ENCODE measurements at regions not wholly inside any gene's neighbourhood (a gene's known extent, or its start where the extent isn't known, plus 50 kb on each side); places are given as distances from the start of the nearest gene placed in this dataset.
A peak's percentile ranks its signal among the peaks of the same experiment; 100 is the strongest.
"Not testable (repeated sequence)": the region's sequence is repeated elsewhere in the genome, so short reads cannot be mapped to it uniquely, and the experiment has no call there.

DNA sequence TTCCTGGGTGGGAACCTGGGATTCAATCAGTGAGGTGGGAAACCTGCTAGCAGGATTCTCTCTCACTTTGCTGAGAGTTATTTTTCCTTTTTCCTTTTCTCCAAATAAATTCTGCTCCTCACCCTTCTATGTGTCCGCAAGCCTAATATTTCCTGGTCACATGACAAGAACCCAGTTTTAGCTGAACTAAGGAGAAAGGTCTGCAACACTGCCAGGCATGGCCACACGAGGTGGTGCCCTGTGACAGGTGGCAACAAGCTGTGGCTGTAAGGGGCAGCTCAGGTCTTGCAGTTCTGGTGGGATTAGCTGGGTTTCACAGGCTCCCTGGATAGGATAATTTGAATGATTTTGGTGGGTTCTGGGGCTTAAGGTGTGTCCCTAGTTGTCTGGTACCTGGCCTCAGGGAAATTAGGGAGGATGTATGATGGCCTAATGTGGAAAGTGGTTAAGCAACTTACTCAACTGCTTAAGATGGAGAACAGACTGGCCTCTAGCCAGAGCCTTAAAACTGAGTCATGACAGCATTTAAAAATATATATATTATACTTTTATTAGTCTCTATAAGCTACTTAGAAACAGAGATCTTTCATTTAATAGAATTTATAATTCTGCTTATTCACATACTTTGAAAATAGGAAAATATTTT is 215.0 kb downstream of the IL15 start:
- DNase-seq (ENCODE audit: low read depth): peak; percentile 64

DNA sequence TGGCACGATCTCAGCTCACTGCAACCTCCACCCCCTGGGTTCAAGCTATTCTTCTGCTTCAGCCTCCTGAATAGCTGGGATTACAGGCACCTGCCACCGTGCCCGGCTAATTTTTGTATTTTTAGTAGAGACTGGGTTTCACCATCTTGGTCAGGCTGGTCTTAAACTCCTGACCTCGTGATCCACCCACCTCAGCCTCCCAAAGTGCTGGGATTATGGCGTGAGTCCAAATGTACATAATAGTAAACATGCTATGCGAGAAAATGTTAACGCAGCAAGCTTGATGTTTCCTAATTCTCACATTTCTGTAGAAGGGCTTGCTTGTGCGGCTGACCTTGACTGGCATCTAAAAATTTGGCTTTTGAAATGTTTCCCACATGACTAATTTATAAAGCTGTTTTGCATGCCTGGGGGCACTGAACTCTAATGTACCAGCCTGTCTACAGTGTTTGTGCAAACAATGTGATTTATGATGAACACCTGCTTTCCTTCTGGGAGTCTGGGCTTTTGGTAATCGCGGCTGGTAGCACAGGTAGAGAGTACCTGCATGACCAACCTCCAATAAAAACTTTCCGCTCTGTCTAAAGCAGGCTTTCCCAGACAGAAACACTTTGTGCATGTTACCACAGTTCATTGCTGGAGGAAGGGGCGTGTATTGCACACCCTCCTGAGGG is 216.8 kb downstream of the IL15 start:
- no peak for DNase-seq (ENCODE audit: low read depth)

DNA sequence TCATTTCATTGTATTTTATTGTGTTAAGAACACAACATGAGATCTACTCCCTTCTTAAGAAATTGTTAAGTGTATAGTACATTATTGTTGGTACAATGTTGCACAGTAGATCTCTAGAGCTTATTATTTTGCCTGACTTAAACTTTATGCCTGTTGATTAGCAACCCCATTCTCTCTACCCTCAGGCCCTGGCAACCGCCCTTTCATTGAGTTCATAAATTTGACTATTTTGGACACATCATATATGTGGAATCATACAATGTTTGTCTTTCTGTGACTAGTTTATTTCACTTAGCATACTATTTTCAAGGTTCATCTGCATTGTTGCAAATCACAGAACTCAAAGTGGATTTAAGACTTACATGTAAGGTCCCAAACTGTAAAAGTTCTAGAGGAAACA is 222.1 kb downstream of the IL15 start:
- DNase-seq (ENCODE audit: low read depth): no peak

DNA sequence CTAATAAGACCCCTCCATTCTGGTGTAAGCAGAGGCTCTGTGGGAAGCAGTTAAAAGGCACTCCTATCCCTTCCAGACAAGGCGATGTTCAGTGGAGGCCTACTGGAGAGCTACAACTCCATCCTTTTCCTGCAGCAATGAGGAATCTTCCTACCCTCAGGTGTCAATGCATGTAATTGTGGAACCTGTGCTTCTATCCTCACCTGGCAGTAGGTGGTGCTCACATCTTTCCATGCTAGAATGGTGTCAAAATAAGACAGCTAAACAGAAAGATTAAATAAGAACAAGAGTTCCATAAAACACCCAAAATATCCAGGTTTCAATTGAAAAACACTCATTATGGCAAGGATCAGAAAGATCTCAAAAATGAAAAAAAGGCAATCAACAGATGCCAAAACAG is 224.6 kb downstream of the IL15 start:
- DNase-seq (ENCODE audit: low read depth): no peak

DNA sequence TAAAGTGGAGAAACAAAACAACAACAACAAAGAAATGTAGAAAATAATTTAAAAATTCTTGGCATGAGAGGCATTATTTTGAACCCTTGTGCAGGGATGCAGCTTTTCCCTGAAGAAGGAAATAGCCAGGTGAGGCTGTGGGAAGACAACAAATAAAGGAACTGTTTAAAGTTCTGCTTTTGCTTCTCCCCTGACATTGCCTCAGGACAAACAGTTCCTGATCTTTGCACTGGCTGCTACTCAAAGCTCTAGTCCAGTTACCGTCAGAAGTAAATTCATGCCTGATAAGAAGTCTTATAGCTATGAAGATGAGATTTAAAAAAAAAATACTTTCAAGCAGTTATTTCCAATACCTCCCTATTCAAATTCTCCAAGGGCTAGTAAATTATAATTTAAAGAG is 233.8 kb downstream of the IL15 start:
- no peak for DNase-seq (ENCODE audit: low read depth)

DNA sequence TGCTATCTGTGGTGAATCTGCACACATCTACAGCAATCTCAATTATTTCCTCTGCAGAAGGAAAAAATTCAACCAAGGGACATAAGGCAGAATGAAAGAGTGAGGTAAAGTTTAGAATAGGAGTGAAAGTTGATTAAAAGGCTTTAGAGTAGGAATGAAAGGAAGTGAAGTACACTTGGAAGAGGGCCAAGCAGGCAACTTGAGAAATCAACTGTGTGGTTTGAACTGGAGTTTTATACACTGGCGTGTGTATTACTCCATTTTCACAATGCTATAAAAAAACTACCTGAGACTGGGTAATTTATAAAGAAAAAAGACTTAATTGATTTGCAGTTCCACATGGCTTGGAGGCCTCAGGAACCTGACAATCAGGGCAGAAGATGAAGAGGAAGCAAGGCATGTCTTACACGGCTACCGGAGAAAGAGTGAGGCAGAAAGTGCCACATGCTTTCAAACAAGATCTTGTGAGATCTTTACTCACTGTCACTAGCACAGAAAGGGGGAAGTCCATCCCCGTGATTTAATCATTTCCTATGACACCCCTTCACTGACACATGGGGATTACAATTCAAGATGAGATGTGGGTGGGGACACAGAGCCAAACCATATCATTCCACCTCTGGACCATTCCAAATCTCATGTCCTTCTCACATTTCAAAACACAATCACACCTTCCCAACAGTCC is 234.8 kb downstream of the IL15 start:
- peak; percentile 72 for DNase-seq (ENCODE audit: low read depth)

DNA sequence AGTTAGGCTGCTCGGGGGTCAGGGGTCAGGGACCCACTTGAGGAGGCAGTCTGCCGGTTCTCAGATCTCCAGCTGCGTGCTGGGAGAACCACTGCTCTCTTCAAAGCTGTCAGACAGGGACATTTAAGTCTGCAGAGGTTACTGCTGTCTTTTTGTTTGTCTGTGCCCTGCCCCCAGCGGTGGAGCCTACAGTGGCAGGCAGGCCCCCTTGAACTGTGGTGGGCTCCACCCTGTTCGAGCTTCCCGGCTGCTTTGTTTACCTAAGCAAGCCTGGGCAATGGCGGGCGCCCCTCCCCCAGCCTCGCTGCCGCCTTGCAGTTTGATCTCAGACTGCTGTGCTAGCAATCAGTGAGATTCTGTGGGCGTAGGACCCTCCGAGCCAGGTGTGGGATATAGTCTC is 246.3 kb downstream of the IL15 start:
- DNase-seq (ENCODE audit: low read depth): not testable (repeated sequence)

DNA sequence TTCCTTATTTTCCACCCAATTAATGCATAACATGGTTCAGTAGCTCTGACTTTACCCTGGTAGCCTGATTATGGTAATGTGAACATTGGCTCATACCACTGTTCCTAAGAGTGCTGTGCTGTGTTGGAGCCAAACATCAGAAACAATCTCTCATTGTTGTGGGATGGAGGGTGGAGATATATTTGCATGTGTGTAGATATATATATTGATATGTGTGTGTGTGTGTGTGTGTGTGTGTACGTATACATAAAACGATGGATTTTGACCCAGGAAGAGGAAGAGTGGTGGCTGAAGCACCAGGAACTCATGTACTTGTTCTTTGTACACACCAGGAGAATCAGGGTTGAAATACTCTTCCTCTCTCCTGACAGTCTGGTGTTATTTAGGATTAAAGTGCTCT is 247.7 kb downstream of the IL15 start:
- DNase-seq (ENCODE audit: low read depth): no peak

DNA sequence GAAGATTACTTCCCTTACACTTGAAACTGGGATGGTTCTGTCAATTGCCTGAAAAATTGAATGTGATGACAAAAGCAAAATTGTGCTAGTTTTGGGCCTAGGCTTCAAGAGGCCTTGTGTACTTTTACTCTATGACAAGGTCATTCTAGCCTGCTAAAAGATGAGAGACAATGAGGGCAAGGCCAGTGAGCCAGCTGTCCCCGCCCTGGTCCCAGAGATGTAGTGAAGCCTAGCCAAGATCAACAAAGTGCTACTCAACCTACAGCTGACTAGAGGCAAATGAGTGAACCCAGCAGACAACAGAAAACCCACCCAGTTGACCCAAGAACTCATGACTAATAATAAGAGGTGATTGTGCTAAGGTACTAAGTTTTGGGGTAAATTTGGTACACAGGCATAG is 248.7 kb downstream of the IL15 start:
- DNase-seq (ENCODE audit: low read depth): no peak

DNA sequence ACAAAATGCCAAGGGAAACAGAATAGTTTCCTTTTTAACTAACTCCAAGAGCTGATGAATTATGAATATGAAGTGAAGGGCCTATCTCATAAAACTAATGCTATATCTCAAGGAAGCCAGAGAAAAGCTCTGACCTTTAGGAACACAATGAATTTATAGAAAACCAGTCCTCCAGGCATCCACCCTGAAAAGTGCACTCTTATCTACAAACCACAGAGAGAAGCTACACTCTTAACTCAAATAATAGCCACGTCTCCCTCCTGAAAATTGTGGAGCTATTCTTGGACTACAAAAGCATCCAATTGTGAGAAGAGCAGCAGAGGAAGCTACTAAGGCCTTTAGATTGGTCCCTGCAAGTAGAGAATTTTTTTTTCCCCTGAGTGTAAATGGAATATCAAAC is 253.9 kb downstream of the IL15 start:
- DNase-seq (ENCODE audit: low read depth): peak; percentile 3

DNA sequence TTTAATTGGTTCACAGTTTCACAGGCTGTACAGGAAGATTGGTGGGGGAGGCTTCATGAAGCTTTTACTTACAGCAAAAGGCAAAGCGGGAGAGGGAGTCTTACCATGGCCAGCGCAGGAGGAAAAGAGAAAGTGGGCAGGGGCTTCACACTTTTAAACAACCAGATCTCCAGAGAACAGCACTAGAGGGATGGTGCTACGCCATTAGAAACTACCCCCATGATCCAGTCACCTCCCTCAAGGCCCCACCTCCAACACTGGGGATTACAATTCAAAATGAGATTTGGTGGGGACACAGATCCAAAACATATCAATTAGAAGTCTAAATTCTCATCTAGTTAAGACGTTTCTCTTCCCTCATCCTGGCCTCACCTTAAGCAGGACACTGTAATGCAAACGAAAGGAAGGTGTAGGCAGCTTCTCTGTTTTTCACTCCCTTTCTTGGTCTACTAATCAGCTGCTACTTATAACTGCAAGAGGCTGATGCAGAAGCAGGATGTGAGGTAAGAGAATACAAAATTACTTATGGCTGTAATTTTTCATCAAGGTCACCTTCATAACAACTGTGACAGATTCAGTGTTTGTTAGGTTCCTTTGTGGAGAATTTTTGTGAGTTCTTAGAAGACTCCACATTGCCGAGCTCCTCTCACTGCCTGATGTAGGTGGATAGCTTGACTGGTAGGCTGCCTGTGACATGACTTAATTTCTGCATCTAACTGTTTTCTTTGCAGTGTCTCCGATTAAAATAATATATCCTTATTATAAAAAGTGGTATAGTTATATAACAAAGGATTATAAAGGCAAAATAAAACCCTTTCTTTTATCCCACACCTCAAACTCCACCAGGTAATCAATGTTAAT is 255.1 kb downstream of the IL15 start:
- DNase-seq (ENCODE audit: low read depth): no peak

DNA sequence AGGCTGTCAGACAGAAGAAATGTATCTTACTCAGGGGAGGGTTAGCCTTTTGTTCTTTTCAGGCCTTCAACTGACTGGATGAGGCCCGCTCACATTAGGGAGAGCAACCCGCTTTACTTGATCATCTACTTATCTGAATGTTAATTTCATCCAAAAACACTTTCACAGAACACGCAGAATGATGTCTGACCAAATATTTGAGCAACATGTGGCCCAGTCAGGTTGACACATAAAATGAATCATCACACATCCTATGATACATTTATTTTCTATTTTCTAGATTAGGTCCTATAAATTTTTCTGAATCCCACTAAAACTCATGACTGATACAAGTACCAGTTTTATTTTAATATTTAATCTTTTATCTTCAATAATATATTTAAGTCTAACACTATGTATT is 260.3 kb downstream of the IL15 start:
- no peak for DNase-seq (ENCODE audit: low read depth)

DNA sequence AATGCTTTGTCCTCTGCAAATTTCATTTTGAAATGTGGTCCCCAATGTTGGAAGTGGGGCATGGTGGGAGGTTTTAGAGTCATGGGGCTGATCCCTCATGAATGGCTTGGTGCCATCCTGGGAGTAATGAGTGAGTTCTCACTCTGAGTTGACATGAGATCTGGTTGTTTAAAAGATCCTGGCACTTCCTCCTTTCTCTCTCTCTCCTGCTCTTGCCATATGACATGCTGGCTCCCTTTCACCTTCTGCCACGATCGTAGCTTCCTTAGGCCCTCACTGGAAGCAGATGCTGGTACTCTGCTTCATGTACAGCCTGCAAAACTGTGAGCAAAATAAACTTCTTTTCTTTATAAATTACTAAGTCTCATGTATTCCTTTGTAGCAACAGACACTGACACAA is 262.0 kb downstream of the IL15 start:
- DNase-seq (ENCODE audit: low read depth): no peak

DNA sequence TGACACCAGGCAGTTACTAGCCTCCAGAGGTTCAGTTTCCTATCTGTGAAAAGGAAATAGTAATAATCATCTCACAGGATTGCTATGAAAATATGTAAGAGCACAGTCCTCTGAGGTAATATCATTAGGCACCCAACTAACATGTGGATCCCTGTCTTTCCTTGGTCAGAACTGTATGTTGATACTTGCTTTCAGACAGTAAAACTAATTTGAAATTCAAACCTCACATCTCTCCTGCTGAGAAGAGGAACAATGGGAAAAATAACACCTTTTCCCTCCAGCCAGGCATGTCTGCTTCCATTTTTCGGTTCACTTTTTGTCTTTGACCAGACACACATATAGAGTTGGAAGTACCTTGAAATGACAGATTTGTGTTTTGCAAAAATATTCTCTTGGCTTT is 262.7 kb downstream of the IL15 start:
- DNase-seq (ENCODE audit: low read depth): no peak

DNA sequence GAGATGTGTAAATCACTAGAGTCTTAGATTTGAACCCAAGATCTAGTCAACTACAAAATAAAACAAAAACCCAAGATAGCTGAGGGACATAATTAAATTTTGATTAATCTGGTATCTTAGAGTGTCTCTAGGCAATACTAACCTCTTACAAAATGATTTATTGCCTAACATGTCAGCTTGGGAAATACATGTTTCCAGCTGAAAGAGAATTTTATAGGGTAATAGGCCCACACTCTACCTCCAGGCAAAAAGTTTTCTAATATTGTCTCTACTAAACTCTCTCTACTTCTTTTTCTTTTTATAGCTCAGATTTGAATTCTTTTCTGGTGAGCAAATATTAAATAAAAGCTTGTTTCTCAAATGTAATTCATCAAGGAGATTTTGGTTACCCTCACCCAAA is 263.2 kb downstream of the IL15 start:
- no peak for DNase-seq (ENCODE audit: low read depth)

DNA sequence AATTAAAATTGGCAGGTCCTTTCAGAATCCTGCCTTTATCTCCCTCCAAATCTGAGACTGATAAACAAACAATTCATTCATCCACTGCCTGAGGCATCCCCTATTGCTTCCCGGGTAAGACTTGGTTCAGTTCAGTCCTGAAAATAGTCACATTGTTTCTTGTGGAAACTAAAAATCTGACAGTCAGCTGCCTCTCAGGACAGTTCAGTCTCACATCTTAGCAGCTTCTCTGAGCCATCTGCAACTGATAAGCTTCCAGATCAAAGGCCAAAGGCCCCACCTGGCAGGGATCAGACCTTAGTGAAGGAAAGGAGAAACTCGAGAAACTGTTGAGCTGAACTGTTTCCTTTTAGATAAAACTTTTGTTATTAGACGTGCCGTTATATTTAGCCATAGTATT is 264.5 kb downstream of the IL15 start:
- no peak for DNase-seq (ENCODE audit: low read depth)

DNA sequence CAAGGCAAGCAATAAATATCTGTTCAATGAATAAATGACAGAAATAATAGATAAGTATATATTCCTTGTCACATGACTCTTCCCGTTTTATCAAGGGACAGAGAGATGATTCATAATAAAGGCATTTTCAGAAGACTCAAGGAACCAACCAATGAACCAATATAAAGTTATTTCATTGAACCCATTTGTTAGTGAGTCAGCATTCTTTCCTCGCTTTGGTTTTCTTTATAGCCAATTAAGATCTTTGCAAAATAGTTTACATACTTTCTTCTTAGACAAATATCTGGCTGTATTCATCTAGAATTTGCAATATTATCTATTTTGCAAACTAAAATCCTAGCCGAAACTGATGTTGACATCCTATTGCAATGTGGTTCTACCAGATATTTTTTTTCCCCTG is 269.4 kb downstream of the IL15 start:
- peak; percentile 79 for DNase-seq (ENCODE audit: low read depth)

DNA sequence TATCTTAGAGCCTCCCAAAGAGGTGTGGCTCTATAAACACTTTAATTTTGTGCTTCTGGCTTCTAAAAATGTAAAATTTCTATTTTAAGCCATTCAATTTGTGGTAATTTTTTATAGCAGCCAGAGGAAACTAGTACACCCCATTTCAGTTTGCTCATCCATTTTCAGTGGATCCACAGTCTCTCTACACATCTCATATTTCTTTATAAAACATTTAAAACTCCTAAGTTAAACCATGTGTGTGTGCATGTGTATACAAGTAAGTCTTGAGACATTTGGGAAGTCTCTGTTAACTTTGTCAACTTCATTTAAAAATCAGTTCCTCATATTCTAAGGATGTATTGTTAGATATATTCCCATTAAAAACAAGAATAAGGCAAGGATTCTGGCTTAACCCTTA is 273.2 kb downstream of the IL15 start:
- no peak for DNase-seq (ENCODE audit: low read depth)

DNA sequence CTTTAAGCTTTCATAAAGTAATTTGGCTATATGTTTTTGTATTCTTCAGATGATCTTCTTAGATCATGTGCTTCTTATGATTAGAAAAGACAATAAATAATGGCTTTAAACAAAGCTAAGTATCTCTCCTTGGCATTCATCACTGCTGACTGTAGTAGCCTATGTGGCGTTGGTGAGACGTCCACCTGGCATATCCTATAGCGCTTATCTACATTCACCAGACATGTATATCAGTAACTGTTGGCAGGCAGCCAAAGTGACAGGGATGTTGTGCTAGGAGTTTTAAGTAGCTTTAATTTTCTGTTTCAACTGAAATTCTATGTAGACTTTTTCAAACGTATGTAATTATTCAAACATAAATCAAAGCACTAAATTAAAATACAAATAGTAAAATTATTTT is 276.4 kb downstream of the IL15 start:
- DNase-seq (ENCODE audit: low read depth): no peak

DNA sequence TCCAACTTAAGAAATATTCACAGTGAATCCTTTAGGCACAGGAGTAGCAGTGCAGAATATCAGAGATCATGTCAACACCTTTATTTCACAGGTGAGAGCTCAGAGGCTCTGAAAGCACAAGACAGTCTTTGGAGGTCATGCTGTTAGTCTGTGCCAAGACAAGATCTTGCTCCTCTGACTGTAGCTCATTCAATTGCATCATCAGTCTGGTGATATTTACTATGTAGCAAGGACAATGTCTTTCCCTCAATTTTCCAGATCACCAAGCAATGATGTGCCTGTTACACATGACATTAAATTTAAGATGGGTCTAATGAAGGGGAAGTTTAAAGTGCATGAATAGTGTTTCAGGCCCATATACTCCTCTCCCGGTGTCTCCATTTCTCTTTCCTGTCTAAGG is 277.5 kb downstream of the IL15 start:
- peak; percentile 47 for DNase-seq (ENCODE audit: low read depth)

DNA sequence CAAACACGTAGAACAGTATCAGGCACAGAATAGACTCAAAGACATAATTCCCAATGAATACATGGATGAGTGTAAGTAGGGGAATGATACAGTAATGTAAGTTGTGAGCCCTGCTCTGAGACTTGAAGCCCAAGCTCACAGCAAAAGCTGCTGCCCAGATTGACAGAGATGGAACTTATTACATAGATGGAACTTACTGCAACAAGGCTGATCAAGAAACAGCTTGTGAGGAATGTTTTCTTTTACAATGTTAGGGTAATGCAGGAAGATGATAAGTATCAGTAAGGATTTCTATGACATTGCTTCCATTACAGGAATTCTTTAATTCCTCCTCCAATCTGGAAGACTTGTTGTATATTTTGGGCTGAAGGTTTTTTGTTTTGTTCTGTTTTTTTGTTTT is 278.4 kb downstream of the IL15 start:
- DNase-seq (ENCODE audit: low read depth): no peak

DNA sequence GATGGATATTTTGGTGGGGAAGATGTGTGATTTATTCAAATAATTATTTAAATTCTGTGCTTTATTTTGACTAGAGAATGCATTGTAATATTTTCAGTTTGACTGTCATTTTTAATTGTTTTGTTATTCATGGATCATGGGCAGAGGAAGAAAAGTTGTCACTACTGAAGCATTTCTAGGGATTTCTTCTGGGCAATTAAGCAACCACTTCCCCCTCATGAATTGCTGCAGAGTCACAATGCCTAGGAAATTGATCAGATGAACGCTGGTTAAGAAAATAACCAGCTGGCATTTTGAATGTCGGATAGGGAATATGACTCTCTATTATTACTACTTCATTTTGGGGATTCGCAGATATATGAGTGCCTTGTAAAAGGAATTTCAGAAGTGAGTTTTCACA is 283.3 kb downstream of the IL15 start:
- no peak for DNase-seq (ENCODE audit: low read depth)

DNA sequence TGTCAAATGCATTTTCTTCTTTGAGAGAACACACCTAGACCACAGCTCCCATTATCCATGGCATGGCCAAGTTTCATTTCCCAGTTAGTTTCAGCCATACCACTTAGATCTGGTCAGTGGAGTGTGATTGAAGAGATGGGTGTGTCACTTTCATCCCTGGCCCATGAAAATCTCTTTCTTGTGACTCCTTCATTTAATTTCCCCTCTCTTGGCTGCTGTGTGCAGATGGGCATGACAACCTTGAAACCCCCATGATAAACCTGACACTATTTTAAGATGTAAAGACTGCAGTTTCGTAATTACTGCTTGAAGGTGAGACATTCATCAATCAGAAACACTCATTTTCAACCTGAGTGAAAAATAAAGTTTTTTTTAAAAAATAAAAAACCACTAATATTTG is 284.9 kb downstream of the IL15 start:
- no peak for DNase-seq (ENCODE audit: low read depth)
